ENCODE measurements at regions not wholly inside any gene's neighbourhood (a gene's known extent, or its start where the extent isn't known, plus 50 kb on each side); places are given as distances from the start of the nearest gene placed in this dataset.
A peak's percentile ranks its signal among the peaks of the same experiment; 100 is the strongest.
"Not testable (repeated sequence)": the region's sequence is repeated elsewhere in the genome, so short reads cannot be mapped to it uniquely, and the experiment has no call there.

DNA sequence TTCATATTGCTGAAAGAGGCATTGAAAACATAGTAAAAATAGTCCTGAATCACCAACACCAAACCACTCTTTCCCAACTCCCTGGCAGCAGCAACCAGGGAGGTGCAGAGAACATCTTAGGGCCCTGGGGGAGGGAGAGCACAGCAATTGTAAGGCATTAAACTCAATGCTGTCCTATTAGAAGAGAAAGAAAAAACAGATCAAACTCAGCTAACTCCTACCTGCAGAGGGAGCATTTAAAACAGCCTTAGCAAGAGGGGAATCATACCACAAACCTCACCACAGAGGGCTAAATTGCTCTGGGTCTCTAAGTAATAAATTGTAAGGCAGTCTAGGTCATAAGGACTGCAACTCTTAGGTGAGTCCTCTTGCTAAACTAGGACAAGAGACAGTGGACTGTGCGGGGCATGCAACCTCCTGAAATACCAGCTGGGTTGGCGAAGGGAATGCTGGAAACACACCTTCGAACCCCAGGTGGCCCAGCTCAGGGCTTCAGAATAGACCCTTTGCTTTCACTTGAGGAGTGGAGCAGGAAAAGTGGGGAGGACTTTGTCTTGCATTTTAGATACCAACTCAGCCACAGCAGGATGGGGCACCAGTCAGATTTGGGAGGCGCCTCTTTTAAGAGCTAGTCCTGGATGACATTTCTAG lies 697.1 kb upstream of the FAT3 start:
- no peak overlapping the region for H3K4me3 ChIP-seq (ENCODE audit: low read depth, low read length)
- TF ChIP-seq, protein P1, sequence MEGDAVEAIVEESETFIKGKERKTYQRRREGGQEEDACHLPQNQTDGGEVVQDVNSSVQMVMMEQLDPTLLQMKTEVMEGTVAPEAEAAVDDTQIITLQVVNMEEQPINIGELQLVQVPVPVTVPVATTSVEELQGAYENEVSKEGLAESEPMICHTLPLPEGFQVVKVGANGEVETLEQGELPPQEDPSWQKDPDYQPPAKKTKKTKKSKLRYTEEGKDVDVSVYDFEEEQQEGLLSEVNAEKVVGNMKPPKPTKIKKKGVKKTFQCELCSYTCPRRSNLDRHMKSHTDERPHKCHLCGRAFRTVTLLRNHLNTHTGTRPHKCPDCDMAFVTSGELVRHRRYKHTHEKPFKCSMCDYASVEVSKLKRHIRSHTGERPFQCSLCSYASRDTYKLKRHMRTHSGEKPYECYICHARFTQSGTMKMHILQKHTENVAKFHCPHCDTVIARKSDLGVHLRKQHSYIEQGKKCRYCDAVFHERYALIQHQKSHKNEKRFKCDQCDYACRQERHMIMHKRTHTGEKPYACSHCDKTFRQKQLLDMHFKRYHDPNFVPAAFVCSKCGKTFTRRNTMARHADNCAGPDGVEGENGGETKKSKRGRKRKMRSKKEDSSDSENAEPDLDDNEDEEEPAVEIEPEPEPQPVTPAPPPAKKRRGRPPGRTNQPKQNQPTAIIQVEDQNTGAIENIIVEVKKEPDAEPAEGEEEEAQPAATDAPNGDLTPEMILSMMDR (IDR thresholded peaks at IDR 0.05; ENCODE audit: control insufficient read depth, extremely low read depth, insufficient read depth), result 0 out of 2 replicates have a peak, but pooled peaks have one; percentile 9
- no peak for DNase-seq (ENCODE audit: low read depth)

DNA sequence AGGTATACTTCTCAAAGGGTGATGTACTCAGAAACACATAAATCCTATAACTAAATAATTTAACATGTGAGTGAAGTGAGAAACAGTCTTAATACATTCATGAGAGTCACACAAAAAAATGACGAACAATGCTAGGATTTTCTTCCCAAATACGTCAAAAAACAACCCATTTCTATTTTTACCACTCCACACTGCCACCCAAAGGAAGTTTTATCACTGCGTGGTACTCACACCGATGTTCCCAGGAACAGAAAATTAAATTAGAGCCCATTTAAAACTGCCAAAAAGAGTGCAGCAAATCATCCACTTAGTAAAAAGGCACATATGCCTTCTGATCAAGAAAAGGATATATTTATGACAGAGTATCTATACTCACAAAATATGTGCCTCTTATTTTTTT lies 710.9 kb upstream of the FAT3 start:
- no peak for DNase-seq (ENCODE audit: low read depth)
- TF ChIP-seq, protein P1 (IDR thresholded peaks at IDR 0.05; ENCODE audit: control insufficient read depth, extremely low read depth, insufficient read depth), result peak; percentile 46
- no peak overlapping the region for H3K4me3 ChIP-seq (ENCODE audit: low read depth, low read length)

DNA sequence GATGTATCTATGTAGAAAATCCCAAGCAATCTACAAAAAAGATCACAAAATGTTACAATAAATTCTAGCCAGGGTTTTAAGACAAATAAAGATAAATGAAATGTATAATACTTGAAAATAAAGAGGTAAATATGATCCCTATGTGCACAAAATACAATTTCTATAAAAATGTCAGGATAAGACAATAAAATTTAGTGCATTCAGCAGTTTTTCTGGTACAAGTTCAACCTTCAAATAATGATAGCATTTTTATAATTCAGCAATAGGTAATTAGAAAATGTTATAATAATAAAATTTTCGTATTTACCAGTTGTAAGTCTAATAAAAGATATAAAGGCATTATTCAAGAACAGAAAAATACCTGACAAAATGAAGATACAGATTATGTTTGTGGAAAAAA lies 726.8 kb upstream of the FAT3 start:
- no peak overlapping the region for H3K4me3 ChIP-seq (ENCODE audit: low read depth, low read length)
- TF ChIP-seq, protein P1 (IDR thresholded peaks at IDR 0.05; ENCODE audit: control insufficient read depth, extremely low read depth, insufficient read depth), result no peak
- DNase-seq (ENCODE audit: low read depth), result no peak

DNA sequence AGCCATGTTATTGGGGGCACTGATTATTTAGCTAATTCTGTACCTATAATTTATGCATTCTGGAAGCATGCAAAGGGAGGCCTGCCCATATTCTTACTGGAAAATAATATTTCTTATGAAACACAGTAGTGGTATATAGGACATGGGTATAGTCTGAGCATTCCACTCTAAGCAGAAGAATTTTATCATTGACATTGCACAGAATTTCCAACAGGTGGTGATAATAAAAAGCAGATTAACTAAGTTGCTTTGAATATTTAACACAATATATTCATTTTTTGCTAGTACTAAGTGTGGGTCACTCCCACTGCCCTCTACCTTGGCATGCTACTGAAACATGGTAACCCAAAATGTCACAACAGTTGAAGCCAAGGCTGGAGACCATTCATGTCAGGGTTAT lies 728.8 kb upstream of the FAT3 start:
- TF ChIP-seq, protein P1 (IDR thresholded peaks at IDR 0.05; ENCODE audit: control insufficient read depth, extremely low read depth, insufficient read depth), result peak; percentile 16; the same call in 1 of the 2 replicates
- no peak for DNase-seq (ENCODE audit: low read depth)
- H3K4me3 ChIP-seq (ENCODE audit: low read depth, low read length), result no peak overlapping the region

DNA sequence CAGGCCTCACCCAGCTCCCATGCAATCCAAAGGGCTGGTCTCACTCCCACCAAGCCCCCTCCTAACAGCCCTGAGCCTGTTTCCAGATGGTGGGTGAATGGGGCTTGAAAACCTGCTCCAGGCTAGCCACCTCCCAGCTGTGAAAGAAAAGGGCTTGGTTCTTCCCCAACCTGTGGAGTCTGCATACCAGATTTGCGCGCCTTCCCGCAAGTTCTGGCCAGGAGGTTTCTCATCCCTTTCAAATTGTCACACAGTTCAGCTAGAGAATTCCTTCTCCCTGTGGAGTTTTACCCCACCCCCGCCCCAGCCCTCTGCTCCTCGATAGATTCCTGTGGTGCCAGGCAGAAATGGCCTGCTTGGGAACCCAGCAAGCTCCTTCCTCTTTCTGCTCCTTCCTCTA lies 734.6 kb upstream of the FAT3 start:
- H3K4me3 ChIP-seq (ENCODE audit: low read depth, low read length), result no peak overlapping the region
- DNase-seq (ENCODE audit: low read depth), result no peak
- TF ChIP-seq, protein P1 (IDR thresholded peaks at IDR 0.05; ENCODE audit: control insufficient read depth, extremely low read depth, insufficient read depth), result no peak

DNA sequence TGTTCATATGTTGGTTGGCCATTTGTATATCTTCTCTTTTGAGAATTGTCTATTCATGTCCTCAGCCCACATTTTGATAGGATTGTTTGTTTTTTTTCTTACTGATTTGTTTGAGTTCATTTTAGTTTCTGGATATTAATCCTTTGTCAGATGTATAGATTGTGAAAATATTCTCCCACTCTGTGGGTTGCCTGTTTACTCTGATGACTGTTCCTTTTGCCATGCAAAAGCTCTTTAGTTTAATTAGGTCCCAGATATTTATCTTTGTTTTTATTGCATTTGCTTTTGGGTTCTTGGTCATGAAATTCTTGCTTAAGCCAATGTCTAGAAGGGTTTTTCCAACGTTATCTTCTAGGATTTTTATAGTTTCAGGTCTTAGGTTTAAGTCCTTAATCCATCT lies 740.7 kb upstream of the FAT3 start:
- not testable (repeated sequence) for DNase-seq (ENCODE audit: low read depth); H3K4me3 ChIP-seq (ENCODE audit: low read depth, low read length)

DNA sequence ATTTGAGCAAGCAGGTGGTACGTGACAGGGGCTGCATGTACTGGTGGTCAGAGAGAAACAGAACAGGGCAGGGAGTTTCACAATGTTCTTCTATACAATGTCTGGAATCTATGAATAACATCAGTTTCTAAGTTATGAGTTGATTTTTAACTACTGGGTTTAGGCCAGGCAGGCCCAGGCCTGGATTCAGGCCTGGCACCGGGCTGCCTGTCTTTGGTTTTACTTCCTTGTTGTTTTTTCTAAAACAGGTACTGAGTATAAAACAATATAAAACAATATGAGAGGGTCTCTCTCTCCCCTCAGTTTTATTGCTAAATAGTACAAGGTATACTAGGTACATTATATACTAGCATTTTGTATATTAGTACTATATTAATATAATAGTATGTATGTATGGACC lies 742.7 kb upstream of the FAT3 start:
- DNase-seq (ENCODE audit: low read depth); H3K4me3 ChIP-seq (ENCODE audit: low read depth, low read length): not testable (repeated sequence)

DNA sequence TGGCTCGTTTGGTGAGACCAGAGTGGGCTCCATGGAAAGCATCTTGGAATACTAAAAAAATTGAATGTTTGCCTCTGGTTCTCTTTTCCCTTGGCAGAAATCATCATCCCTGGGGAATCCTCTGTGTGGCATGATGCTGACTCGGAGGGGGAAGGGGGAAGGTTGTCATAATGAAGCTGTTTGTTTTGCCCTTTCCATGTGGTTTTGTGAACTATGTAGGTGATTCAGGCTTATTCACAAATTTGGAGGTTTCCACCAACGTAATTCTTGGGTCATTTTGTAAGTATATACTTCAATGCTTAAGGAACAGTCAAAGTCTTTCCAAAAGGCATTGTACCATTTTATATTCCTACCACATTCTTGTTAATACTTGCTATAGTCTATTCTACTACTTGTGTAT lies 754.0 kb upstream of the FAT3 start:
- TF ChIP-seq, protein P1 (IDR thresholded peaks at IDR 0.05; ENCODE audit: control insufficient read depth, extremely low read depth, insufficient read depth), result no peak
- DNase-seq (ENCODE audit: low read depth), result no peak
- H3K4me3 ChIP-seq (ENCODE audit: low read depth, low read length), result no peak overlapping the region

Data from LNCaP clone FGC (cell line).